ENCODE measurements at regions not wholly inside any gene's neighbourhood (a gene's known extent, or its start where the extent isn't known, plus 50 kb on each side); places are given as distances from the start of the nearest gene placed in this dataset.

- TF ChIP-seq CTCF (conservative IDR thresholded peaks at IDR 0.05; ENCODE audit: low read depth, low read length): no peak
- no peak for TF ChIP-seq EZH2 (IDR thresholded peaks at IDR 0.05; ENCODE audit: borderline replicate concordance, low read depth, low read length, poor library complexity, severe bottlenecking)
These were observed 188.4 kb downstream of the C9orf50 start for GRCh38 chr9:129432297-129433154.
